RCC 7860 (cell line): ENCODE measurements at regions not wholly inside any gene's neighbourhood (a gene's known extent, or its start where the extent isn't known, plus 50 kb on each side); places are given as distances from the start of the nearest gene placed in this dataset.
"Not testable (repeated sequence)": the region's sequence is repeated elsewhere in the genome, so short reads cannot be mapped to it uniquely, and the experiment has no call there.

ENCODE experiments used
- DNase-seq: peaks from one replicate; pipeline ENCODE4 v3.0.0-alpha.2; 2015; ENCODE audit warnings: low spot score
- FAIRE-seq: peaks from 2 replicates; lab custom pipeline; 2012; peaks lifted over from hg19 to GRCh38; lab: Jason Lieb, UNC

GRCh38 chr1:101128211-101128727 is 102.7 kb upstream of the DPH5 start:
- FAIRE-seq (no peak), DNase-seq (no peak)

- FAIRE-seq (no peak), DNase-seq (no peak)
Observed at GRCh38 chr1:101124405-101124804, 98.8 kb upstream of the DPH5 start.

- not testable (repeated sequence) for DNase-seq, FAIRE-seq
Observed at GRCh38 chr1:101123904-101124303, 98.3 kb upstream of the DPH5 start.

- FAIRE-seq (no peak), DNase-seq (peak; percentile 61)
Observed at GRCh38 chr1:101122452-101123166, 97.0 kb upstream of the DPH5 start.

- DNase-seq: no peak
- no peak for FAIRE-seq
Observed at GRCh38 chr1:101121975-101122374, 96.4 kb upstream of the DPH5 start.

- DNase-seq (no peak), FAIRE-seq (no peak)
Observed at GRCh38 chr1:101121504-101121903, 95.9 kb upstream of the DPH5 start.

- FAIRE-seq (peak; percentile 98), DNase-seq (peak; percentile 59)
Observed at GRCh38 chr1:101120868-101121267, 95.3 kb upstream of the DPH5 start.

- no peak for FAIRE-seq
- no peak for DNase-seq
Observed at GRCh38 chr1:101119289-101119688, 93.7 kb upstream of the DPH5 start.

GRCh38 chr1:101116006-101116405 is 90.4 kb upstream of the DPH5 start:
- FAIRE-seq (no peak), DNase-seq (no peak)

GRCh38 chr1:101115112-101115511 is 89.5 kb upstream of the DPH5 start:
- no peak for FAIRE-seq

GRCh38 chr1:101114128-101114527 is 88.5 kb upstream of the DPH5 start:
- not testable (repeated sequence) for FAIRE-seq

More at GRCh38 chr1:101115112-101115511, 89.5 kb upstream of the DPH5 start:
- DNase-seq: no peak

GRCh38 chr1:101112051-101112780 is 86.6 kb upstream of the DPH5 start:
- FAIRE-seq: no peak
- DNase-seq: no peak

More at GRCh38 chr1:101114128-101114527, 88.5 kb upstream of the DPH5 start:
- not testable (repeated sequence) for DNase-seq

GRCh38 chr1:101111461-101111860 is 85.9 kb upstream of the DPH5 start:
- DNase-seq (no peak), FAIRE-seq (no peak)

GRCh38 chr1:101109791-101110190 is 84.2 kb upstream of the DPH5 start:
- DNase-seq: no peak
- FAIRE-seq: no peak

- FAIRE-seq: no peak
Observed at GRCh38 chr1:101108111-101108500, 82.5 kb upstream of the DPH5 start.

GRCh38 chr1:101107496-101108110 is 82.0 kb upstream of the DPH5 start:
- no peak for DNase-seq
- no peak for FAIRE-seq

More at GRCh38 chr1:101108111-101108500, 82.5 kb upstream of the DPH5 start:
- DNase-seq: peak; percentile 28

GRCh38 chr1:101105877-101106276 is 80.3 kb upstream of the DPH5 start:
- FAIRE-seq (no peak), DNase-seq (no peak)

GRCh38 chr1:101102426-101103156 is 77.0 kb upstream of the DPH5 start:
- DNase-seq: no peak
- no peak for FAIRE-seq

GRCh38 chr1:101101360-101101759 is 75.8 kb upstream of the DPH5 start:
- FAIRE-seq: no peak

GRCh38 chr1:101100674-101101073 is 75.1 kb upstream of the DPH5 start:
- FAIRE-seq (no peak), DNase-seq (no peak)

More at GRCh38 chr1:101101360-101101759, 75.8 kb upstream of the DPH5 start:
- DNase-seq: no peak

- FAIRE-seq (no peak), DNase-seq (no peak)
Observed at GRCh38 chr1:101098907-101099306, 73.3 kb upstream of the DPH5 start.
